ENCODE measurements at regions not wholly inside any gene's neighbourhood (a gene's known extent, or its start where the extent isn't known, plus 50 kb on each side); places are given as distances from the start of the nearest gene placed in this dataset.

GRCh38 chr1:184152974-184153373 lies 101.4 kb downstream of the TSEN15 start:
- POLR2A ChIA-PET: no interaction called here
- CTCF ChIA-PET: interaction anchor here (1.2 to 3.2 kb wide), 4 partner anchors 9 to 69 kb away, joined by 3 to 13 read pairs (median 7); no protein-coding TSS in a partner anchor
- no peak for TF ChIP-seq CTCF (IDR thresholded peaks at IDR 0.05; ENCODE audit: insufficient read depth, low read length, missing control alignments)
- DNase-seq (ENCODE audit: low read depth, low spot score): no peak
- peak overlapping the region; percentile 39 for H3K4me3 ChIP-seq (ENCODE audit: low read depth, low read length)

- ChIA-PET CTCF (interaction anchor here (0.9 to 3.2 kb wide), 2 partner anchors 10 kb away, joined by 3 to 10 read pairs; no protein-coding TSS in a partner anchor), POLR2A (no interaction called here)
- no peak for DNase-seq (ENCODE audit: low read depth, low spot score)
- H3K4me3 ChIP-seq (ENCODE audit: low read depth, low read length): no peak overlapping the region
- TF ChIP-seq CTCF (IDR thresholded peaks at IDR 0.05; ENCODE audit: insufficient read depth, low read length, missing control alignments): no peak
These were observed 102.2 kb downstream of the TSEN15 start for GRCh38 chr1:184153731-184154130.

GRCh38 chr1:184156521-184157393 lies 105.2 kb downstream of the TSEN15 start:
- no peak for DNase-seq (ENCODE audit: low read depth, low spot score)
- ChIA-PET POLR2A (no interaction called here), CTCF (interaction anchor here (1.3 kb wide), 1 partner anchor 14 kb away, joined by 3 read pairs; no protein-coding TSS in a partner anchor)
- no peak for TF ChIP-seq CTCF (IDR thresholded peaks at IDR 0.05; ENCODE audit: insufficient read depth, low read length, missing control alignments)
- H3K4me3 ChIP-seq (ENCODE audit: low read depth, low read length): no peak overlapping the region

GRCh38 chr1:184157394-184157742 lies 105.8 kb downstream of the TSEN15 start:
- H3K4me3 ChIP-seq (ENCODE audit: low read depth, low read length): no peak overlapping the region
- CTCF ChIA-PET: interaction anchor here (1.3 kb wide), 1 partner anchor 14 kb away, joined by 3 read pairs; no protein-coding TSS in a partner anchor
- POLR2A ChIA-PET: no interaction called here
- no peak for DNase-seq (ENCODE audit: low read depth, low spot score)
- TF ChIP-seq CTCF (IDR thresholded peaks at IDR 0.05; ENCODE audit: insufficient read depth, low read length, missing control alignments): no peak

GRCh38 chr1:184158896-184159681 lies 107.6 kb downstream of the TSEN15 start:
- CTCF ChIA-PET: no interaction called here
- POLR2A ChIA-PET: no interaction called here
- DNase-seq (ENCODE audit: low read depth, low spot score): no peak
- TF ChIP-seq CTCF (IDR thresholded peaks at IDR 0.05; ENCODE audit: insufficient read depth, low read length, missing control alignments): no peak
- H3K4me3 ChIP-seq (ENCODE audit: low read depth, low read length): no peak overlapping the region

- peak; percentile 59 for DNase-seq (ENCODE audit: low read depth, low spot score)
- ChIA-PET POLR2A (interaction anchor here (0.6 kb wide), 1 partner anchor 1923 kb away, joined by 3 read pairs; no protein-coding TSS in a partner anchor), CTCF (interaction anchor here (2.1 kb wide), 1 partner anchor 9 kb away, joined by 6 read pairs; no protein-coding TSS in a partner anchor)
- TF ChIP-seq CTCF (IDR thresholded peaks at IDR 0.05; ENCODE audit: insufficient read depth, low read length, missing control alignments): no peak
- H3K4me3 ChIP-seq (ENCODE audit: low read depth, low read length): no peak overlapping the region
These were observed 108.7 kb downstream of the TSEN15 start for GRCh38 chr1:184160236-184160635.
